ENCODE measurements at regions not wholly inside any gene's neighbourhood (a gene's known extent, or its start where the extent isn't known, plus 50 kb on each side); places are given as distances from the start of the nearest gene placed in this dataset.
"Not testable (repeated sequence)": the region's sequence is repeated elsewhere in the genome, so short reads cannot be mapped to it uniquely, and the experiment has no call there.

DNA sequence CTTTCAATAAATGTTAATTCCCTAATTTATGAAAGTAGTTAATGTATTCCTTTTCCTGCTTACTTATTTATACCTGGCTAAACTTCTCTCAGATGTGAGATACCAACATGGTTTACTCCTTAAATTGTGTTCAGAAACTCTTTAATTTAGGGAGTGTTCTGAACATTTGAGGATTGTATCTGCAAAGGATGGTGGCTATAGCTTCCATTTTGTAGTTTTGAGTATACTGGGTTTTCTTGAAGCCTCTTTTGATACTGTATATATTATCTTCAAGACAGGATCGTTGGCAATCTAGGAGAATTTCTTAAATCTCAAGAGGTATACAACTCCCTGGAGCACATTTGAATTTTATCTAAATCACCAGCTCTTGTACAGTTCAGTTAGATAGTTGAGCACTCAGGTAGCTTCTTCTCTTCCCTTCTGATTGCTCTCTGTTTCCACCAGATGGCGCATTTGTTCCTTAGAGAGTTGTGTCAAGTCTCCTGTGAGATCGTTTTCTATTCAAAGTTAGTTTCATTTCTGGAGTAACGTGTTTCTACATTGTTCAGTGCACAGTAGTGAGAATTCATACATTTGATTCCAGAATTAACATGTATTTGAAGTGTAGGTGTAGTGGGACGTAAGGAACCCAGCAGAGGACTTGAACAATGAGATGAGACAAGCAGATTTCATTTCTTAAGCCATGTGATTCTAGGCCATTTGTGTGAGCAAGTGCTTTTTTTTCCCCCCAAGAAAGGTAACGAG, 63.2 kb upstream of the GARIN1A start:
- not testable (repeated sequence) for H3K27me3 Mint-ChIP-seq (ENCODE audit: low read depth); H3K14ac ChIP-seq (ENCODE audit: insufficient read depth, low read length); H3K4ac ChIP-seq (ENCODE audit: low read depth, low read length); H3K27me3 ChIP-seq (ENCODE audit: insufficient read depth, low read length); H3K4me1 Mint-ChIP-seq; H3K23me2 ChIP-seq (ENCODE audit: insufficient read length, low read depth, low read length, poor library complexity, severe bottlenecking); H4K8ac ChIP-seq (replicated peaks; ENCODE audit: insufficient read length, low read depth, low read length); H3K56ac ChIP-seq (ENCODE audit: insufficient read length, low read depth, low read length); H2AK5ac ChIP-seq (ENCODE audit: insufficient read length, low read length); H2BK5ac ChIP-seq (ENCODE audit: insufficient read length, low read length); DNase-seq; H3K4me1 ChIP-seq (ENCODE audit: insufficient read depth, low read length); H4K5ac ChIP-seq (ENCODE audit: insufficient read length, low read depth, low read length); H3K9ac ChIP-seq (ENCODE audit: extremely low read depth, insufficient read length, low read length); H3K4me2 ChIP-seq (ENCODE audit: insufficient read depth, insufficient read length, low read length); H3T11ph ChIP-seq (ENCODE audit: low read length); H3K79me1 ChIP-seq (ENCODE audit: insufficient read depth, low read depth, low read length, poor library complexity, severe bottlenecking); H2BK15ac ChIP-seq (ENCODE audit: low read depth, low read length); H2BK20ac ChIP-seq (ENCODE audit: low read depth, low read length, poor library complexity, severe bottlenecking); H3K27ac ChIP-seq (ENCODE audit: insufficient read length, low read depth, low read length); H3K4me3 Mint-ChIP-seq; H2BK120ac ChIP-seq (ENCODE audit: low read depth, low read length, poor library complexity, severe bottlenecking); H3K9me3 ChIP-seq (ENCODE audit: control insufficient read depth, low read depth, low read length); H3K79me2 ChIP-seq (ENCODE audit: insufficient read depth, low read length); H2BK12ac ChIP-seq (ENCODE audit: insufficient read length, low read depth, low read length); H4K91ac ChIP-seq (ENCODE audit: insufficient read length, low read depth, low read length); H3K18ac ChIP-seq (ENCODE audit: insufficient read length, low read depth, low read length); H3K23ac ChIP-seq (ENCODE audit: insufficient read length, low read depth, low read length); H2AFZ ChIP-seq (ENCODE audit: low read length); H3K9me3 Mint-ChIP-seq; H4K20me1 ChIP-seq (ENCODE audit: control insufficient read depth, insufficient read depth, insufficient read length)
- peak overlapping the region in 1 of 3 experiments; percentile 61; a peak in 1 of 7 replicates for H3K27ac Mint-ChIP-seq
- peaks cover 4 to 20% (median 10%) of the 10 kb centered on the region in 3 experiments; a peak in 6 of 7 replicates for H3K36me3 Mint-ChIP-seq (ENCODE audit: insufficient read depth in 1 of 3, low read depth in 3 of 3)
- TF ChIP-seq CTCF (conservative IDR thresholded peaks at IDR 0.05) = peak; percentile 65
- WGBS (ENCODE audit: extremely low coverage, insufficient read length, low lambda C conversion rate) = no CpG with 5 or more reads among the region's 6 CpGs

DNA sequence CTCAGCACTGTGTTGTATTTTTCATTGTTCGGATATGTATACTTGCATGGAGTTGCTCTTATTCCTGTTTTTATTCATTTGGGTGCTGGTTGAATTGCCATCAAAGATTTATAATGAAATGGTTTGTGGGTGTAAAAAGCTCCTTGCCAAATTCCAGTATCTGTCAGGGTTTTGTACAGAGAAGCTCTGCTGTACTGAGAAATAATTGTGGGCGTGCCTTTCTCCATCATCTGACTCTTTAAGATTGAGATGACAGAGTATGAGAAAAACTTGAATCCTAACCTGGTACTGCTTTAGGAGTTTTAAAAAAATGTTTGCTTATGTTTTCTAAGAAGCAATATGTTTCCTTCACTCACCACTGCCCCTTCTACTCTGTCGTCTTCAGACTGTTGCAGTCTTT, 58.7 kb upstream of the GARIN1A start:
- not testable (repeated sequence) for H3K23me2 ChIP-seq (ENCODE audit: insufficient read length, low read depth, low read length, poor library complexity, severe bottlenecking); H3K4me3 Mint-ChIP-seq; H3K23ac ChIP-seq (ENCODE audit: insufficient read length, low read depth, low read length); H4K5ac ChIP-seq (ENCODE audit: insufficient read length, low read depth, low read length); H2BK15ac ChIP-seq (ENCODE audit: low read depth, low read length); H3K27me3 ChIP-seq (ENCODE audit: insufficient read depth, low read length); H3K4ac ChIP-seq (ENCODE audit: low read depth, low read length); H3K9me3 Mint-ChIP-seq; H2AK5ac ChIP-seq (ENCODE audit: insufficient read length, low read length); H3K14ac ChIP-seq (ENCODE audit: insufficient read depth, low read length); H3K18ac ChIP-seq (ENCODE audit: insufficient read length, low read depth, low read length); H3K9me3 ChIP-seq (ENCODE audit: control insufficient read depth, low read depth, low read length); H4K8ac ChIP-seq (replicated peaks; ENCODE audit: insufficient read length, low read depth, low read length); H2BK120ac ChIP-seq (ENCODE audit: low read depth, low read length, poor library complexity, severe bottlenecking); DNase-seq; H4K91ac ChIP-seq (ENCODE audit: insufficient read length, low read depth, low read length); H4K20me1 ChIP-seq (ENCODE audit: control insufficient read depth, insufficient read depth, insufficient read length); H3K4me1 Mint-ChIP-seq; H2BK12ac ChIP-seq (ENCODE audit: insufficient read length, low read depth, low read length); H3K56ac ChIP-seq (ENCODE audit: insufficient read length, low read depth, low read length); H3K4me2 ChIP-seq (ENCODE audit: insufficient read depth, insufficient read length, low read length); H3K27ac ChIP-seq (ENCODE audit: insufficient read length, low read depth, low read length); H3K4me1 ChIP-seq (ENCODE audit: insufficient read depth, low read length); H3K9ac ChIP-seq (ENCODE audit: extremely low read depth, insufficient read length, low read length); H3K27me3 Mint-ChIP-seq (ENCODE audit: low read depth); H3T11ph ChIP-seq (ENCODE audit: low read length); H2AFZ ChIP-seq (ENCODE audit: low read length); H3K79me1 ChIP-seq (ENCODE audit: insufficient read depth, low read depth, low read length, poor library complexity, severe bottlenecking); H2BK5ac ChIP-seq (ENCODE audit: insufficient read length, low read length); H3K79me2 ChIP-seq (ENCODE audit: insufficient read depth, low read length); H2BK20ac ChIP-seq (ENCODE audit: low read depth, low read length, poor library complexity, severe bottlenecking)
- 0 out of 7 replicates have a peak overlapping the region, but pooled peaks of 1 of the 3 experiments have one; percentile 44 for H3K27ac Mint-ChIP-seq
- WGBS (ENCODE audit: extremely low coverage, insufficient read length, low lambda C conversion rate) = no CpG with 5 or more reads among the region's 3 CpGs
- H3K36me3 Mint-ChIP-seq (ENCODE audit: insufficient read depth in 1 of 3, low read depth in 3 of 3) = peaks cover 9 to 30% (median 20%) of the 10 kb centered on the region in 3 experiments; a peak in 6 of 7 replicates
